ENCODE measurements at regions not wholly inside any gene's neighbourhood (a gene's known extent, or its start where the extent isn't known, plus 50 kb on each side); places are given as distances from the start of the nearest gene placed in this dataset.

- no peak for DNase-seq (ENCODE audit: low read depth)
Observed at GRCh38 chr18:28626756-28627155, 449.8 kb upstream of the CDH2 start.

- DNase-seq (ENCODE audit: low read depth) = no peak
Observed at GRCh38 chr18:28607991-28608390, 431.1 kb upstream of the CDH2 start.

GRCh38 chr18:28606686-28607085 lies 429.8 kb upstream of the CDH2 start:
- DNase-seq (ENCODE audit: low read depth) = no peak

GRCh38 chr18:28602391-28602790 lies 425.5 kb upstream of the CDH2 start:
- no peak for DNase-seq (ENCODE audit: low read depth)

- DNase-seq (ENCODE audit: low read depth) = peak; percentile 34
Observed at GRCh38 chr18:28594034-28594433, 417.1 kb upstream of the CDH2 start.

- peak; percentile 31 for DNase-seq (ENCODE audit: low read depth)
Observed at GRCh38 chr18:28588884-28589549, 412.1 kb upstream of the CDH2 start.

- peak; percentile 85 for DNase-seq (ENCODE audit: low read depth)
Observed at GRCh38 chr18:28584731-28585130, 407.8 kb upstream of the CDH2 start.

- DNase-seq (ENCODE audit: low read depth) = no peak
Observed at GRCh38 chr18:28582724-28583123, 405.8 kb upstream of the CDH2 start.

GRCh38 chr18:28581521-28582071 lies 404.7 kb upstream of the CDH2 start:
- no peak for DNase-seq (ENCODE audit: low read depth)

GRCh38 chr18:28576941-28577340 lies 400.0 kb upstream of the CDH2 start:
- DNase-seq (ENCODE audit: low read depth) = peak; percentile 3

GRCh38 chr18:28575123-28575522 lies 398.2 kb upstream of the CDH2 start:
- DNase-seq (ENCODE audit: low read depth) = no peak

GRCh38 chr18:28574175-28574574 lies 397.2 kb upstream of the CDH2 start:
- DNase-seq (ENCODE audit: low read depth) = no peak

- DNase-seq (ENCODE audit: low read depth) = no peak
Observed at GRCh38 chr18:28571929-28572328, 395.0 kb upstream of the CDH2 start.

- DNase-seq (ENCODE audit: low read depth) = no peak
Observed at GRCh38 chr18:28560331-28560730, 383.4 kb upstream of the CDH2 start.

- no peak for DNase-seq (ENCODE audit: low read depth)
Observed at GRCh38 chr18:28559511-28559910, 382.6 kb upstream of the CDH2 start.

- no peak for DNase-seq (ENCODE audit: low read depth)
Observed at GRCh38 chr18:28541934-28542333, 365.0 kb upstream of the CDH2 start.

GRCh38 chr18:28541276-28541930 lies 364.5 kb upstream of the CDH2 start:
- DNase-seq (ENCODE audit: low read depth) = no peak

GRCh38 chr18:28529644-28530043 lies 352.7 kb upstream of the CDH2 start:
- DNase-seq (ENCODE audit: low read depth) = no peak

- no peak for DNase-seq (ENCODE audit: low read depth)
Observed at GRCh38 chr18:28526196-28526595, 349.3 kb upstream of the CDH2 start.

- DNase-seq (ENCODE audit: low read depth) = no peak
Observed at GRCh38 chr18:28523758-28524475, 347.0 kb upstream of the CDH2 start.

GRCh38 chr18:28522236-28522635 lies 345.3 kb upstream of the CDH2 start:
- DNase-seq (ENCODE audit: low read depth) = no peak

GRCh38 chr18:28519997-28520396 lies 343.1 kb upstream of the CDH2 start:
- DNase-seq (ENCODE audit: low read depth) = no peak

GRCh38 chr18:28514699-28515098 lies 337.8 kb upstream of the CDH2 start:
- DNase-seq (ENCODE audit: low read depth) = no peak
